IMR-90 (cell line): ENCODE measurements at regions not wholly inside any gene's neighbourhood (a gene's known extent, or its start where the extent isn't known, plus 50 kb on each side); places are given as distances from the start of the nearest gene placed in this dataset.

ENCODE experiments used
- ATAC-seq: fragments of 200-7000 bp; cut with Tn5 transposase; 2 replicates; pipeline ENCODE4 v1.9.1; 2020; ENCODE audit warnings: low read depth, mild to moderate bottlenecking, moderate library complexity
- BruUV-seq: library from RNA; stranded (reverse); fragments of 400-500 nt; replicated peaks from 2 replicates; lab custom pipeline; 2021; lab: Mats Ljungman, UMichigan
- CTCF ChIA-PET: fragments of 300-600 bp; formaldehyde crosslinking; extraction: SDS; loops from one replicate; lab custom pipeline; 2021; ENCODE audit warnings: antibody characterized with exemption; lab: Yijun Ruan, JAX
- POLR2A ChIA-PET: fragments of 300-600 bp; sonication (Branson Sonifier 250); formaldehyde crosslinking; loops from one replicate; lab custom pipeline; 2022; ENCODE audit warnings: antibody characterized with exemption; ENCODE audit not compliant: unreplicated experiment; lab: Charles Lee
- DNase-seq: peaks from one replicate; pipeline ENCODE4 v3.0.0; 2013
- H2AFZ ChIP-seq: replicated peaks from 2 replicates; pipeline ENCODE3; 2013; ENCODE audit warnings: low read length, mild to moderate bottlenecking; ENCODE audit not compliant: poor library complexity
- H2AK5ac ChIP-seq: 2 replicates; pipeline ENCODE4 v1.6.1; 2013; ENCODE audit warnings: low read depth, low read length, inconsistent platforms
- H2AK9ac ChIP-seq: replicated peaks from 2 replicates; pipeline ENCODE3; 2013; ENCODE audit warnings: mild to moderate bottlenecking, low read depth, low read length, moderate library complexity; ENCODE audit not compliant: poor library complexity
- H2BK120ac ChIP-seq: 2 replicates; pipeline ENCODE4 v1.6.1; 2013; ENCODE audit warnings: low read depth, low read length, inconsistent platforms
- H2BK15ac ChIP-seq: 3 replicates; pipeline ENCODE4 v1.6.1; 2013; ENCODE audit warnings: low read depth, low read length, inconsistent platforms
- H2BK20ac ChIP-seq: 2 replicates; pipeline ENCODE4 v1.6.1; 2013; ENCODE audit warnings: low read depth, mild to moderate bottlenecking, inconsistent platforms, low read length, moderate library complexity
- H2BK5ac ChIP-seq: 2 replicates; pipeline ENCODE4 v1.6.1; 2013; ENCODE audit warnings: mild to moderate bottlenecking, low read depth, low read length, inconsistent platforms; ENCODE audit not compliant: poor library complexity, severe bottlenecking
- H3K14ac ChIP-seq: replicated peaks from 2 replicates; pipeline ENCODE4 v1.6.1; 2013; ENCODE audit warnings: low read depth, low read length, inconsistent platforms
- H3K18ac ChIP-seq: 2 replicates; pipeline ENCODE4 v1.6.1; 2013; ENCODE audit warnings: low read depth, low read length, control low read depth
- H3K23ac ChIP-seq: 2 replicates; pipeline ENCODE4 v1.6.1; 2013; ENCODE audit warnings: low read depth, low read length, inconsistent platforms
- H3K27ac ChIP-seq: 2 replicates; pipeline ENCODE4 v1.5.1; 2013; ENCODE audit warnings: mild to moderate bottlenecking, control low read depth, low read length; ENCODE audit not compliant: insufficient read depth
- H3K27me3 ChIP-seq: 2 replicates; pipeline ENCODE4 v1.6.1; 2013; ENCODE audit warnings: low read length; ENCODE audit not compliant: control insufficient read depth, insufficient read depth
- H3K36me3 ChIP-seq: 2 replicates; pipeline ENCODE4 v1.6.1; 2013; ENCODE audit warnings: low read length, mixed read lengths; ENCODE audit not compliant: control insufficient read depth, insufficient read depth
- H3K4ac ChIP-seq: 2 replicates; pipeline ENCODE4 v1.6.1; 2013; ENCODE audit warnings: low read depth, low read length, inconsistent platforms
- H3K4me1 ChIP-seq: 2 replicates; pipeline ENCODE4 v1.6.1; 2013; ENCODE audit warnings: low read length, mixed read lengths; ENCODE audit not compliant: control insufficient read depth, insufficient read depth
- H3K4me2 ChIP-seq: 2 replicates; pipeline ENCODE4 v1.6.1; 2013; ENCODE audit warnings: low read depth, mild to moderate bottlenecking, control low read depth, low read length, moderate library complexity
- H3K4me3 ChIP-seq: 2 replicates; pipeline ENCODE4 v1.5.1; 2013; ENCODE audit warnings: low read depth, mild to moderate bottlenecking, control low read depth, low read length, moderate library complexity; ENCODE audit not compliant: insufficient read depth
- H3K56ac ChIP-seq: 2 replicates; pipeline ENCODE4 v1.6.1; 2013; ENCODE audit warnings: low read length, inconsistent platforms; ENCODE audit not compliant: insufficient read depth; ENCODE audit errors: extremely low read depth
- H3K79me1 ChIP-seq, 2 experiments: 2 replicates each; pipeline ENCODE4 v1.6.1; 2013; ENCODE audit warnings: low read length in 2 of 2, inconsistent platforms in 1 of 2, low read depth in 1 of 2
- H3K9ac ChIP-seq: 2 replicates; pipeline ENCODE4 v1.6.1; 2013; ENCODE audit warnings: low read depth, low read length, control low read depth
- H3K9me1 ChIP-seq: 2 replicates; pipeline ENCODE4 v1.6.1; 2013; ENCODE audit warnings: low read length, inconsistent platforms; ENCODE audit not compliant: insufficient read depth
- H3K9me3 ChIP-seq: 2 replicates; pipeline ENCODE4 v1.6.1; 2013; ENCODE audit warnings: low read length; ENCODE audit not compliant: control insufficient read depth, insufficient read depth
- H4K20me1 ChIP-seq: 2 replicates; pipeline ENCODE4 v1.6.1; 2013; ENCODE audit warnings: low read length, inconsistent platforms; ENCODE audit not compliant: insufficient read depth
- H4K5ac ChIP-seq: 2 replicates; pipeline ENCODE4 v1.6.1; 2013; ENCODE audit warnings: mild to moderate bottlenecking, low read depth, low read length, control low read depth
- H4K8ac ChIP-seq, 2 experiments: 2 replicates each; pipeline ENCODE4 v1.6.1; 2013; ENCODE audit warnings: low read depth in 2 of 2, low read length in 2 of 2, control low read depth in 1 of 2, inconsistent platforms in 1 of 2
- H4K91ac ChIP-seq: 2 replicates; pipeline ENCODE4 v1.6.1; 2013; ENCODE audit warnings: low read depth, low read length, inconsistent platforms; ENCODE audit not compliant: insufficient read depth
- MAFK ChIP-seq: IDR thresholded peaks from 2 replicates; pipeline ENCODE4 v1.6.1; 2012; ENCODE audit warnings: low read depth, low read length, improper control_type of control experiment
- MXI1 ChIP-seq: IDR thresholded peaks from 2 replicates; pipeline ENCODE4 v1.6.1; 2012; ENCODE audit warnings: low read depth, mild to moderate bottlenecking, low read length, moderate library complexity, borderline replicate concordance
- dilution Hi-C: fragments of 300-500 bp; cut with HindIII; formaldehyde crosslinking; loops from one replicate; pipeline ENCODE4 v1.14.3; 2018; ENCODE audit warnings: low sequenced_read_pairs; ENCODE audit not compliant: unreplicated experiment
- in situ Hi-C: fragments of 300-500 bp; cut with MboI; formaldehyde crosslinking; loops from 3 replicates; pipeline ENCODE4 v1.14.3; 2019; ENCODE audit warnings: low sequenced_read_pairs, inconsistent platforms, mixed read lengths
- intact Hi-C: fragments of 100-400 bp; cut with micrococcal nuclease; formaldehyde crosslinking; loops from 2 replicates; pipeline ENCODE4 v1.10.0; 2022

- Histone ChIP-seq H4K20me1 (no peaks in the 10 kb centered on the region), H3K23ac (no peak overlapping the region), H4K5ac (no peak overlapping the region), H2BK120ac (no peak overlapping the region), H2BK20ac (no peak overlapping the region), H3K14ac (no peak overlapping the region), H3K56ac (no peak overlapping the region), H3K36me3 (no peaks in the 10 kb centered on the region), H3K9me1 (no peaks in the 10 kb centered on the region), H2AK5ac (no peak overlapping the region), H3K4ac (no peak overlapping the region), H3K79me1 (no peaks in the 10 kb centered on the region), H3K27ac (no peak overlapping the region), H2BK5ac (no peak overlapping the region), H3K18ac (no peak overlapping the region), H3K4me2 (no peak overlapping the region), H2AFZ (no peak overlapping the region), H4K8ac (no peak overlapping the region), H3K4me1 (no peaks in the 10 kb centered on the region), H3K27me3 (no peaks in the 10 kb centered on the region), H3K4me3 (no peak overlapping the region), H3K9me3 (peaks cover 6% of the 10 kb centered on the region), H2BK15ac (no peak overlapping the region), H4K91ac (no peak overlapping the region), H2AK9ac (no peak overlapping the region), H3K9ac (no peak overlapping the region)
- BruUV-seq: no TSS peak
- POLR2A ChIA-PET: no interaction called here
- DNase-seq (no peak), ATAC-seq (no peak)
- intact Hi-C loops (no loop called here), in situ Hi-C loops (no loop called here), dilution Hi-C loops (no loop called here)
- TF ChIP-seq MXI1 (no peak), MAFK (peak; percentile 31; the same call in 1 of the 2 replicates)
- CTCF ChIA-PET: interaction anchor here (1.0 kb wide), 1 partner anchor 20 kb away, joined by 3 read pairs; no protein-coding TSS in a partner anchor
Measured at GRCh38 chr4:18529482-18529881, 507.9 kb upstream of the LCORL start.
